ENCODE measurements at regions not wholly inside any gene's neighbourhood (a gene's known extent, or its start where the extent isn't known, plus 50 kb on each side); places are given as distances from the start of the nearest gene placed in this dataset.

DNA sequence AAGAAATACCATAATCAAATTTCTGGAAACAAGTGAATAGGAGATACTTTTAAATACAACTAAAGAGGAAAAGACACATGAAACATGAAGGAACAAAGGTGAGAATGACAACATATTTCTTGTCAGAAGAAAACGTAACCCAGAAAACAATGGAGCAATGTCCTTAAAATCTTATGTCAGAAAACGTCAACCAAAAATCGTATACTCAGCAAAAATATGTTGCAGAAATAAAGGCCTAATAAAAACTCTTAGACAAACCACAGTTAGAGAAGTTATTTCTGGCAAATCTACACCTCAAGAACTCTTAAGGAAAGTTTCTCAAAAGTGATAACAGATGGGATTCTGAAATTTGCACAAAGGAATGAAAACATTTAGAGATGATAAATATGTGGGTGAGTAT is 66.3 kb upstream of the FBXL7 start:
- Histone ChIP-seq H2AFZ (ENCODE audit: low read length) (no peak overlapping the region), H3K4me3 (replicated peaks in 1 of 4; ENCODE audit: control extremely low read depth in 1 of 4, insufficient read depth in 1 of 4, low read depth in 3 of 4, low read length in 4 of 4) (no peak overlapping the region), H3K36me3 (ENCODE audit: control insufficient read depth, insufficient read depth, low read length) (no peaks in the 10 kb centered on the region), H3K27ac (ENCODE audit: insufficient read depth, low read length) (no peak overlapping the region), H3K79me2 (ENCODE audit: control insufficient read depth, insufficient read depth, low read length) (no peaks in the 10 kb centered on the region), H3K27me3 (ENCODE audit: control insufficient read depth, insufficient read depth, low read length) (no peaks in the 10 kb centered on the region), H3K9me3 (ENCODE audit: control insufficient read depth, insufficient read depth, low read depth, low read length) (no peaks in the 10 kb centered on the region), H4K20me1 (ENCODE audit: control insufficient read depth, extremely low read depth, insufficient read depth, low read length) (no peaks in the 10 kb centered on the region), H3K4me1 (ENCODE audit: control insufficient read depth, extremely low read depth, insufficient read depth, low read length) (no peaks in the 10 kb centered on the region), H3K9ac (ENCODE audit: insufficient read depth, low read length) (no peak overlapping the region), H3K4me2 (ENCODE audit: extremely low read depth, insufficient read depth, low read length) (no peak overlapping the region)
- no peak for DNase-seq (ENCODE audit: low read depth in 2 of 2)
- no peak for TF ChIP-seq EZH2 (IDR thresholded peaks at IDR 0.05; ENCODE audit: low read length, missing control alignments)
- TF ChIP-seq, protein P1, sequence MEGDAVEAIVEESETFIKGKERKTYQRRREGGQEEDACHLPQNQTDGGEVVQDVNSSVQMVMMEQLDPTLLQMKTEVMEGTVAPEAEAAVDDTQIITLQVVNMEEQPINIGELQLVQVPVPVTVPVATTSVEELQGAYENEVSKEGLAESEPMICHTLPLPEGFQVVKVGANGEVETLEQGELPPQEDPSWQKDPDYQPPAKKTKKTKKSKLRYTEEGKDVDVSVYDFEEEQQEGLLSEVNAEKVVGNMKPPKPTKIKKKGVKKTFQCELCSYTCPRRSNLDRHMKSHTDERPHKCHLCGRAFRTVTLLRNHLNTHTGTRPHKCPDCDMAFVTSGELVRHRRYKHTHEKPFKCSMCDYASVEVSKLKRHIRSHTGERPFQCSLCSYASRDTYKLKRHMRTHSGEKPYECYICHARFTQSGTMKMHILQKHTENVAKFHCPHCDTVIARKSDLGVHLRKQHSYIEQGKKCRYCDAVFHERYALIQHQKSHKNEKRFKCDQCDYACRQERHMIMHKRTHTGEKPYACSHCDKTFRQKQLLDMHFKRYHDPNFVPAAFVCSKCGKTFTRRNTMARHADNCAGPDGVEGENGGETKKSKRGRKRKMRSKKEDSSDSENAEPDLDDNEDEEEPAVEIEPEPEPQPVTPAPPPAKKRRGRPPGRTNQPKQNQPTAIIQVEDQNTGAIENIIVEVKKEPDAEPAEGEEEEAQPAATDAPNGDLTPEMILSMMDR (conservative IDR thresholded peaks at IDR 0.05 in 1 of 2, IDR thresholded peaks at IDR 0.05 in 1 of 2; ENCODE audit: low read depth in 1 of 2, low read length in 2 of 2): no peak

DNA sequence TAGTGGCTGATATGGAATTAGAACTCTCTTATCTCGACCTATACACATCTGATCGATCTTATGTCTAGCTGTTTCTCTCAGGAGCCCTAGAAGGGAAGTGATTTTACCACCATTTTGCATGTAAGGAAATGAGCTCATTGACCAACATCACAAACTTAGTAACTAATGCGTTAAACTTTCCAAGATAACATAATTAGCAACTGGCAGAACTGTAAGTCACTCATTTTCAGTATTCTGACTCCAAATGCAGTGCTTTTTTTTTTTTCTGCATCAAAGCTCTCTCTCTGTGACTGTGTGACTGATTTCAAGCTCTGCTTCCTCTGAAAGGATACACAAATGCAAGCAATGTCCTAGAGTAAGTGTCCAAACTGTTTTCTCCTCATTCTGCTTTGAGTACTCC is 68.1 kb upstream of the FBXL7 start:
- Histone ChIP-seq H3K9ac (ENCODE audit: insufficient read depth, low read length) (no peak overlapping the region), H3K4me2 (ENCODE audit: extremely low read depth, insufficient read depth, low read length) (no peak overlapping the region), H4K20me1 (ENCODE audit: control insufficient read depth, extremely low read depth, insufficient read depth, low read length) (no peaks in the 10 kb centered on the region), H3K36me3 (ENCODE audit: control insufficient read depth, insufficient read depth, low read length) (no peaks in the 10 kb centered on the region), H3K27me3 (ENCODE audit: control insufficient read depth, insufficient read depth, low read length) (no peaks in the 10 kb centered on the region), H3K79me2 (ENCODE audit: control insufficient read depth, insufficient read depth, low read length) (no peaks in the 10 kb centered on the region), H3K27ac (ENCODE audit: insufficient read depth, low read length) (no peak overlapping the region), H2AFZ (ENCODE audit: low read length) (no peak overlapping the region), H3K9me3 (ENCODE audit: control insufficient read depth, insufficient read depth, low read depth, low read length) (no peaks in the 10 kb centered on the region), H3K4me3 (replicated peaks in 1 of 4; ENCODE audit: control extremely low read depth in 1 of 4, insufficient read depth in 1 of 4, low read depth in 3 of 4, low read length in 4 of 4) (no peak overlapping the region), H3K4me1 (ENCODE audit: control insufficient read depth, extremely low read depth, insufficient read depth, low read length) (no peaks in the 10 kb centered on the region)
- no peak for TF ChIP-seq EZH2 (IDR thresholded peaks at IDR 0.05; ENCODE audit: low read length, missing control alignments)
- no peak for DNase-seq (ENCODE audit: low read depth in 2 of 2)

DNA sequence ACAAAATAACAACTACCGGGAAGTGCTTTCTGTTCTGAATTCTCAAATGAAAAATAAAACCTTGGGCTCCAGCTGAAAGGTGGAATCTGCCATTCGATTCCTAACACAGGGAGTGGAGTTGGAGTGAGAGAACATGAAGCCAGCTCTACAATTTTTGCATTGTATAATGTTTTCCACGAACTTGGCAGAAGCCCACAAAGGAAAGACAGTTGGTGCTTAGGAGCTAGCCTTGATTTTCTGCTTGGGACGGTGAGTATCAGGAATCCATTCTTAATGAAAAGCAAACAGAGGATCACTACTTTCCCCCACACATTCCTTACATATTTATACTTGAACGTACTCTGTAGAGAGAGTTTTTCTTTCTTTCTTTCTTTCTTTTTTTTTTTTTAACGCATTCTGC is 74.2 kb upstream of the FBXL7 start:
- no peaks in the 10 kb centered on the region for H4K20me1 ChIP-seq (ENCODE audit: control insufficient read depth, extremely low read depth, insufficient read depth, low read length)
- no peak overlapping the region for H3K27ac ChIP-seq (ENCODE audit: insufficient read depth, low read length)
- no peak overlapping the region for H3K9ac ChIP-seq (ENCODE audit: insufficient read depth, low read length)
- peak in 1 of 2 donors; percentile 27 for DNase-seq (ENCODE audit: low read depth in 2 of 2)
- H3K4me3 ChIP-seq (replicated peaks in 1 of 4; ENCODE audit: control extremely low read depth in 1 of 4, insufficient read depth in 1 of 4, low read depth in 3 of 4, low read length in 4 of 4): no peak overlapping the region
- no peaks in the 10 kb centered on the region for H3K4me1 ChIP-seq (ENCODE audit: control insufficient read depth, extremely low read depth, insufficient read depth, low read length)
- H2AFZ ChIP-seq (ENCODE audit: low read length): no peak overlapping the region
- no peak overlapping the region for H3K4me2 ChIP-seq (ENCODE audit: extremely low read depth, insufficient read depth, low read length)
- H3K27me3 ChIP-seq (ENCODE audit: control insufficient read depth, insufficient read depth, low read length): no peaks in the 10 kb centered on the region
- no peaks in the 10 kb centered on the region for H3K9me3 ChIP-seq (ENCODE audit: control insufficient read depth, insufficient read depth, low read depth, low read length)
- TF ChIP-seq EZH2 (IDR thresholded peaks at IDR 0.05; ENCODE audit: low read length, missing control alignments): no peak
- TF ChIP-seq, protein P1 (conservative IDR thresholded peaks at IDR 0.05 in 1 of 2, IDR thresholded peaks at IDR 0.05 in 1 of 2; ENCODE audit: low read depth in 1 of 2, low read length in 2 of 2): no peak
- no peaks in the 10 kb centered on the region for H3K79me2 ChIP-seq (ENCODE audit: control insufficient read depth, insufficient read depth, low read length)
- H3K36me3 ChIP-seq (ENCODE audit: control insufficient read depth, insufficient read depth, low read length): no peaks in the 10 kb centered on the region
